ENCODE measurements at regions not wholly inside any gene's neighbourhood (a gene's known extent, or its start where the extent isn't known, plus 50 kb on each side); places are given as distances from the start of the nearest gene placed in this dataset.
A peak's percentile ranks its signal among the peaks of the same experiment; 100 is the strongest.
"Not testable (repeated sequence)": the region's sequence is repeated elsewhere in the genome, so short reads cannot be mapped to it uniquely, and the experiment has no call there.

- TF ChIP-seq CTCF (conservative IDR thresholded peaks at IDR 0.05 in 1 of 2, IDR thresholded peaks at IDR 0.05 in 1 of 2; ENCODE audit: low read depth in 1 of 2, low read length in 2 of 2): peak; percentile 18 to 52
- TF ChIP-seq EZH2 (IDR thresholded peaks at IDR 0.05; ENCODE audit: low read length, missing control alignments): not testable (repeated sequence)
Observed at GRCh38 chr7:142520885-142521284, 228.4 kb upstream of the PRSS1 start.
